Astrocyte of the cerebellum (primary cell): ENCODE measurements at regions not wholly inside any gene's neighbourhood (a gene's known extent, or its start where the extent isn't known, plus 50 kb on each side); places are given as distances from the start of the nearest gene placed in this dataset.

Source experiments
- DNase-seq: peaks from one replicate; pipeline ENCODE4 v3.0.0-alpha.2; 2011; ENCODE audit warnings: low read depth
- H3K4me3 ChIP-seq: 2 replicates; pipeline ENCODE4 v1.5.1; 2011; ENCODE audit warnings: mild to moderate bottlenecking, low read depth, low read length, moderate library complexity
- CTCF ChIP-seq: IDR thresholded peaks from 2 replicates; pipeline ENCODE4 v1.5.1; 2012; ENCODE audit warnings: low read length, low read depth, moderate library complexity, mild to moderate bottlenecking; ENCODE audit errors: missing control alignments
- in situ Hi-C: cut with HindIII; loops from 2 replicates; pipeline ENCODE4 v1.10.0; 2017; ENCODE audit warnings: low sequenced_read_pairs

- in situ Hi-C loops: no loop called here
- no peak for DNase-seq
- TF ChIP-seq CTCF: no peak
- H3K4me3 ChIP-seq: no peak overlapping the region
Observed at GRCh38 chr2:83844490-83844889, 614.6 kb downstream of the SUCLG1 start.

- TF ChIP-seq CTCF: no peak
- no peak for DNase-seq
- in situ Hi-C loops: no loop called here
- H3K4me3 ChIP-seq: no peak overlapping the region
Observed at GRCh38 chr2:83842421-83842820, 616.7 kb downstream of the SUCLG1 start.

- TF ChIP-seq CTCF: no peak
- in situ Hi-C loops: no loop called here
- H3K4me3 ChIP-seq: no peak overlapping the region
- no peak for DNase-seq
Observed at GRCh38 chr2:83837823-83838222, 621.3 kb downstream of the SUCLG1 start.

GRCh38 chr2:83827618-83828017, 631.5 kb downstream of the SUCLG1 start:
- DNase-seq: no peak
- TF ChIP-seq CTCF: no peak
- in situ Hi-C loops: no loop called here
- H3K4me3 ChIP-seq: no peak overlapping the region

- no peak for DNase-seq
- H3K4me3 ChIP-seq: no peak overlapping the region
- in situ Hi-C loops: no loop called here
- TF ChIP-seq CTCF: no peak
Observed at GRCh38 chr2:83826577-83826976, 632.5 kb downstream of the SUCLG1 start.

- in situ Hi-C loops: no loop called here
- no peak for DNase-seq
- no peak for TF ChIP-seq CTCF
- no peak overlapping the region for H3K4me3 ChIP-seq
Observed at GRCh38 chr2:83823229-83823628, 635.9 kb downstream of the SUCLG1 start.

- no peak for DNase-seq
- no peak overlapping the region for H3K4me3 ChIP-seq
- no peak for TF ChIP-seq CTCF
- in situ Hi-C loops: no loop called here
Observed at GRCh38 chr2:83817511-83817910, 641.6 kb downstream of the SUCLG1 start.
